Sigmoid colon (tissue), 4 donors: ENCODE measurements at regions not wholly inside any gene's neighbourhood (a gene's known extent, or its start where the extent isn't known, plus 50 kb on each side); places are given as distances from the start of the nearest gene placed in this dataset.

ENCODE experiments used
- CTCF ChIP-seq, 4 experiments: fragments of 450-650 bp in 3 of 4; fragments of 200-600 bp in 1 of 4; IDR thresholded peaks; one replicate each; pipeline ENCODE4 v1.5.1; 2016 to 2019; ENCODE audit warnings: antibody characterized with exemption in 4 of 4, mild to moderate bottlenecking in 3 of 4, moderate library complexity in 2 of 4
- POLR2AphosphoS5 ChIP-seq, 4 donors: sonication (generic); formaldehyde crosslinking; IDR thresholded peaks; one replicate each; pipeline ENCODE4 v1.6.1; 2017; ENCODE audit warnings: antibody characterized with exemption in 4 of 4

- TF ChIP-seq CTCF (IDR thresholded peaks at IDR 0.05) (no peak), POLR2AphosphoS5 (IDR thresholded peaks at IDR 0.05) (no peak)
Observed at GRCh38 chr11:28439403-28439802, 331.2 kb downstream of the METTL15 start.
